Activated T-cell treated with anti-CD3 and anti-CD28 coated beads, Interleukin-2, amount 50 U/mL, for 72 hours (primary cell): ENCODE measurements at regions not wholly inside any gene's neighbourhood (a gene's known extent, or its start where the extent isn't known, plus 50 kb on each side); places are given as distances from the start of the nearest gene placed in this dataset.

Experiments
- ATAC-seq, 2 donors: fragments of 150-1000 bp; cut with Tn5 transposase; replicated peaks in 1 of 2; 2 replicates each; pipeline ENCODE4 v1.10.0; 2021; ENCODE audit warnings: moderate library complexity in 2 of 2, mild to moderate bottlenecking in 1 of 2
- DNase-seq, 2 donors: peaks; one replicate each; pipeline ENCODE4 v3.0.0; 2021 to 2022; ENCODE audit warnings: mixed read lengths in 1 of 2
- H3K27ac Mint-ChIP-seq: one replicate; pipeline ENCODE4 v1.8.0; 2022; ENCODE audit warnings: mild to moderate bottlenecking, moderate library complexity, mixed read lengths
- H3K27me3 Mint-ChIP-seq: one replicate; pipeline ENCODE4 v1.8.0; 2022; ENCODE audit warnings: low read depth, mixed read lengths
- H3K36me3 Mint-ChIP-seq, 2 donors: one replicate each; pipeline ENCODE4 v1.8.0; 2022; ENCODE audit warnings: mixed read lengths in 2 of 2, mild to moderate bottlenecking in 1 of 2; ENCODE audit not compliant: insufficient read depth in 2 of 2
- H3K4me1 Mint-ChIP-seq: one replicate; pipeline ENCODE4 v1.8.0; 2022; ENCODE audit warnings: low read depth, mixed read lengths
- H3K4me3 Mint-ChIP-seq, 2 donors: one replicate each; pipeline ENCODE4 v1.8.0; 2022; ENCODE audit warnings: mild to moderate bottlenecking in 2 of 2, mixed read lengths in 2 of 2, moderate library complexity in 2 of 2
- H3K9me3 Mint-ChIP-seq, 2 donors: one replicate each; pipeline ENCODE4 v1.8.0; 2022; ENCODE audit warnings: mixed read lengths in 2 of 2

GRCh38 chr13:65881561-65882155, 1348.5 kb downstream of the PCDH9 start:
- Mint-ChIP-seq H3K9me3 (peaks cover 1 to 2% of the 10 kb centered on the region in 2 donors), H3K27ac (no peak overlapping the region), H3K27me3 (no peaks in the 10 kb centered on the region), H3K4me3 (no peak overlapping the region), H3K4me1 (no peaks in the 10 kb centered on the region), H3K36me3 (no peaks in the 10 kb centered on the region)
- ATAC-seq (no peak), DNase-seq (no peak)

GRCh38 chr13:65875031-65875430, 1355.1 kb downstream of the PCDH9 start:
- DNase-seq (no peak), ATAC-seq (no peak)
- Mint-ChIP-seq H3K27ac (no peak overlapping the region), H3K27me3 (no peaks in the 10 kb centered on the region), H3K9me3 (peaks cover 9 to 12% of the 10 kb centered on the region in 2 donors), H3K36me3 (peaks cover 0 to 1% of the 10 kb centered on the region in 2 donors), H3K4me1 (no peaks in the 10 kb centered on the region), H3K4me3 (no peak overlapping the region)

- Mint-ChIP-seq H3K4me3 (no peak overlapping the region), H3K27me3 (no peaks in the 10 kb centered on the region), H3K36me3 (peaks cover 0 to 1% of the 10 kb centered on the region in 2 donors), H3K4me1 (no peaks in the 10 kb centered on the region), H3K9me3 (peaks cover 11 to 13% of the 10 kb centered on the region in 2 donors), H3K27ac (no peak overlapping the region)
- ATAC-seq (no peak), DNase-seq (no peak)
Measured at GRCh38 chr13:65872448-65872847, 1357.7 kb downstream of the PCDH9 start.

DNA sequence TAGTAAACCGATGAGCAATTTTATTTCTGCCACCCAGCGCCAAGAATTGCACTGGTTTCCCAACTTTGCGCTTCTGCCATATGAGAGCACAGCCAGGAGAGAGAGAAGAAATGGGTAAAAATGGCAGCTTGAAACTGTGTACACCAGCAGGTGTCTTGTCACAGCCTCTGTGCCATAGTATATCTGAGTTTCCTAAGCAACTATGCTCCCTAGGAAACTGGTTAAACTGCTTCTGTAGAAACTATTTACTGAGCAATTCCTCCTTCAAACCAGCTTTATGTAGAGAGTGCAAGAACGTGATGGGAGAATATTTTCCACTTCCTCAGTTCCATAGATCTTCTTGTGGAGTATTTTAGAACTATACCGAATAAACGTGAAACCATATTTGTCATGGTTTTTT, 1361.3 kb downstream of the PCDH9 start:
- Mint-ChIP-seq H3K9me3 (peaks cover 14 to 21% of the 10 kb centered on the region in 2 donors), H3K36me3 (peaks cover 0 to 1% of the 10 kb centered on the region in 2 donors), H3K4me3 (no peak overlapping the region), H3K27ac (no peak overlapping the region), H3K27me3 (no peaks in the 10 kb centered on the region), H3K4me1 (no peaks in the 10 kb centered on the region)
- DNase-seq (no peak), ATAC-seq (no peak)

- Mint-ChIP-seq H3K36me3 (peaks cover 0 to 1% of the 10 kb centered on the region in 2 donors), H3K4me1 (no peaks in the 10 kb centered on the region), H3K4me3 (no peak overlapping the region), H3K27me3 (no peaks in the 10 kb centered on the region), H3K9me3 (peaks cover 13 to 21% of the 10 kb centered on the region in 2 donors), H3K27ac (no peak overlapping the region)
- no peak for ATAC-seq
- DNase-seq = no peak
Measured at GRCh38 chr13:65868099-65868498, 1362.0 kb downstream of the PCDH9 start.

DNA sequence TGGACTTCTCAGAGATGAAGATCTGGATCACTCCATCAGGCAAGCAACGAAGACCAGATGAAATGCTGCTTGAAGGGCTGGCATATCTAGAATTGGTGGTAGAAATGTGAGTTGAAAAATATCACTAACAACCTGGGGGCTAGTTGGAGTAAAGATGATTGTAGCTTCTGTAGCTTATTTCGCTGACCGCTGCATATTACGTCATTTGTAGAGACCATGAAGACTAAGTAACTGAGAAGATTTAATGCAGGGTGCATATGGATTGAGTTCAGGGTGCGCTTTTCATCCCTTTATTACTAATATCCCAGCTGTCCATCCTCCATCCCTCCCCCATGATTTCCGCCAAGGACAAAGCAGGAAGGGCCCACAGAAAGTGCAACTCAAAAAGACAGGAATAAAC, 1364.0 kb downstream of the PCDH9 start:
- Mint-ChIP-seq H3K4me1 (no peaks in the 10 kb centered on the region), H3K9me3 (peaks cover 6 to 10% of the 10 kb centered on the region in 2 donors), H3K36me3 (peaks cover 0 to 1% of the 10 kb centered on the region in 2 donors), H3K27me3 (no peaks in the 10 kb centered on the region), H3K27ac (no peak overlapping the region), H3K4me3 (no peak overlapping the region)
- ATAC-seq (no peak), DNase-seq (no peak)

GRCh38 chr13:65865206-65865605, 1364.9 kb downstream of the PCDH9 start:
- ATAC-seq = no peak
- H3K36me3 Mint-ChIP-seq = no peaks in the 10 kb centered on the region
- H3K4me1 Mint-ChIP-seq = no peaks in the 10 kb centered on the region
- no peak overlapping the region for H3K4me3 Mint-ChIP-seq
- H3K27ac Mint-ChIP-seq = no peak overlapping the region
- H3K9me3 Mint-ChIP-seq = peaks cover 6 to 8% of the 10 kb centered on the region in 2 donors
- no peak for DNase-seq
- no peaks in the 10 kb centered on the region for H3K27me3 Mint-ChIP-seq

DNA sequence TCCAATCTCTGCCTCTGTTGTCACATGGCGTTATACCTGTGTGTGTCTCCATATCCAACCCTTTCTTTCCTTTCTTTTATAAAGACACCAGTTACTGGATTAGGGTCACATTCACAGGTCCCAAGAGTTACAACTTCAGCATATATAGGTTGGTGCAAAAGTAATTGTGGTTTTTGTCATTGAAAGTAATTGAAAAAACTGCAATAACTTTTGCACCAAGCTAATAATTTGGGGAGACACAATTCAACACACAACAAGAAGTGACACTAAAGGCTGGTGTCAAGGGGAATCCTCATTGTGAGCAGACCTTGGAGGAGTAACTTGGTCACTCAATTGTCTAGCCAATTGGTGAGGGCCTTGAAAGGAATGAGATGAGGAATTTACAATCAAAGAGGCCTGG, 1366.1 kb downstream of the PCDH9 start:
- H3K36me3 Mint-ChIP-seq = no peaks in the 10 kb centered on the region
- no peaks in the 10 kb centered on the region for H3K4me1 Mint-ChIP-seq
- no peak overlapping the region for H3K27ac Mint-ChIP-seq
- ATAC-seq (no peak), DNase-seq (no peak)
- H3K27me3 Mint-ChIP-seq = no peaks in the 10 kb centered on the region
- peaks cover 6 to 10% of the 10 kb centered on the region in 2 donors for H3K9me3 Mint-ChIP-seq
- no peak overlapping the region for H3K4me3 Mint-ChIP-seq

GRCh38 chr13:65860306-65860705, 1369.8 kb downstream of the PCDH9 start:
- no peaks in the 10 kb centered on the region for H3K4me1 Mint-ChIP-seq
- H3K27me3 Mint-ChIP-seq = no peaks in the 10 kb centered on the region
- no peak for ATAC-seq
- DNase-seq = no peak
- H3K4me3 Mint-ChIP-seq = no peak overlapping the region
- H3K9me3 Mint-ChIP-seq = peaks cover 0 to 4% of the 10 kb centered on the region in 2 donors
- H3K36me3 Mint-ChIP-seq = no peaks in the 10 kb centered on the region
- no peak overlapping the region for H3K27ac Mint-ChIP-seq

DNA sequence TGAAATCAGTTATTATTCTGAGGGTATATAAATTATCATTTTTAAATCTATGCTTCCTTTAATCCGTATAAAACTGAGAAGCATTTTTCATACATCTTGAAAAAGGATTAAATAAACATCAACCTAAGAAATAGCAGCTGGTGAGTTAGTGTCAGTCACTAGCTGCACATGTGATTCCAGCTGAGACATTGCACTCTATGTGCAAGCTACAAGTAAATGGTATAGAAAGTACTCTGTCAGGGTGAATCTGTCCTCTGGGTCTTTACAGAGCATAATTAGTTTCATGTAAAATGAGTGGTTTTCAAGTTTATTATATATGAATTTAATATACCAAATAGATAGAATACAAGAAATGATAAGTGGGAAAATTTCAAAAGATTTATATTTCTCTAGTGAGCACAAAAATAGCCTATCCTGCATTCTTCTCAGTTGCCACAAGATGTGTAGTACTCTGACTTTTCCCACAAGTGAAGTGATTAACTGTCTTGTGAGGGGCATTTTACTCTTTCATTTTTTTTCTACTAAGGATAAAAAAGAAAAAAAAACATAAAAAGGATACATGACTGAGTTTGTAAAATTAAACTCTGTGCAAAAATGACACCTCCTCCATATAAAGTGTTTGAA, 1372.1 kb downstream of the PCDH9 start:
- H3K4me3 Mint-ChIP-seq = no peak overlapping the region
- ATAC-seq = no peak
- no peaks in the 10 kb centered on the region for H3K27me3 Mint-ChIP-seq
- H3K27ac Mint-ChIP-seq = no peak overlapping the region
- peaks cover 0 to 4% of the 10 kb centered on the region in 2 donors for H3K9me3 Mint-ChIP-seq
- H3K36me3 Mint-ChIP-seq = no peaks in the 10 kb centered on the region
- DNase-seq = no peak
- H3K4me1 Mint-ChIP-seq = no peaks in the 10 kb centered on the region

DNA sequence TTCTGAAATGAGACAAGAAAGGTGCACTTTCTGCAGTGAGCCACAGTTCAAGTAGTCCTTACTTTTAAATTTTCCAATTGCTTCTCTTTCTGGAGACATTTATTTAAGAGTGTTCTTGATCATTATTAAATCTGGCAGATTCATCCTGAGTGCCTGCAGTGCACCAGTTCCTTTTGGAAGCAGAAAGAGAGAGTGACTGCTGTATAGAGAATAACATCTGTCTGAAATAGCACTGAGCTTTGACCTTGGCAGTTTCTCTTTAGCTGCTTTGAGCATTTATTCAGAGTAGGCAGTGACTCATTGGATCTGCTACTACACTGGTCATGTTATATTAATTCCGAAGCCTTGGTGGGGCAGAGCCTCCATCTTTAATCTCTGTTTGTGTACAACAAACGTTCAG, 1373.7 kb downstream of the PCDH9 start:
- Mint-ChIP-seq H3K27me3 (no peaks in the 10 kb centered on the region), H3K4me3 (no peak overlapping the region), H3K9me3 (peaks cover 0 to 6% of the 10 kb centered on the region in 2 donors), H3K27ac (no peak overlapping the region), H3K4me1 (no peaks in the 10 kb centered on the region), H3K36me3 (no peaks in the 10 kb centered on the region)
- ATAC-seq (no peak), DNase-seq (no peak)

DNA sequence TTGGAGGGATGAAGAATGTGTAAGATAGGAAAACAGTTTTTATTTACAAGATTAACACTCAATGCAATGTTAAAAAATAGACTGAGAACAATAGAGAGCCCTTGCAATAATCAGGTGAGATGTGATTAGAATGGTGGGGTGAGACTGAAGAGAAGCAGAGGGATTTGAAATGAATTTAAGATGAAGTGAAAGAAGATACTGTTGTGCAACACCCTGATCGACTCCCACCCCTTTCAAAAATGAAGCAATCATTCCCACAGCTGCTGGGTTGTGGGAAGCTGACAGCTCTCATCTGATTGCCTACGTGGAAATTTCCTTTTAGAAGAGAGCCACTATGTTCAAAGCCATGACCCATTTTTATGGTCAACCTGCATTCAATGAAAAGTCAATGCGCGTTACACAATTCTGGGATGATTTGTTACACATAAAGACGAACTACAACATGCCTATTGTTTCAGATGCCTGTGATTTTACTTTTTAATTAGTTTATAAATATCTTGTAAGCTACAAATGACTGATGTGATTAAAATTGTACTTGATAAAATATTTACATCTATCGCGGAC, 1374.8 kb downstream of the PCDH9 start:
- Mint-ChIP-seq H3K4me1 (no peaks in the 10 kb centered on the region), H3K9me3 (peaks cover 4 to 6% of the 10 kb centered on the region in 2 donors), H3K36me3 (no peaks in the 10 kb centered on the region), H3K27me3 (no peaks in the 10 kb centered on the region), H3K4me3 (no peak overlapping the region), H3K27ac (no peak overlapping the region)
- ATAC-seq (no peak), DNase-seq (no peak)

DNA sequence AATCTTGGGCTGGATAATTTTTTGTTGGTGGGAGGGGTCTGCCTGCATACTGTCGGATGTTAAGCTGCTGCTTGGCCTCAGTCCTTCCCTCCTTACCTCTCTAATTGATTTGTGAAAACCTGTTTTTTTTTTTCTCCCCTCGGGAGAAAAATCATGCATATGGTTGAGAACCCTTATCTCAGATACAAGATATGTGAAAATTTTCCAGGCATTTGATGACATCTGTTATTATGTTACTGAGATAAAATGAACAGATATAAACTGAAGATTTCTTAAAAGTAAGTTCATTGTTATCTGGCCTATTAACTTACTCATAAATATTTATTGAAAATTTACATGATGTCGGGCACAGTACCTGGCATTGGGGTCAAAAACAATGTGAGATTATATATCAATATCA, 1375.7 kb downstream of the PCDH9 start:
- no peak for DNase-seq
- Mint-ChIP-seq H3K27ac (no peak overlapping the region), H3K36me3 (no peaks in the 10 kb centered on the region), H3K9me3 (peaks cover 4 to 6% of the 10 kb centered on the region in 2 donors), H3K27me3 (no peaks in the 10 kb centered on the region), H3K4me1 (no peaks in the 10 kb centered on the region), H3K4me3 (no peak overlapping the region)
- no peak for ATAC-seq
